ENCODE measurements at regions not wholly inside any gene's neighbourhood (a gene's known extent, or its start where the extent isn't known, plus 50 kb on each side); places are given as distances from the start of the nearest gene placed in this dataset.

- Histone ChIP-seq H3K4me3 (no peak overlapping the region), H3K9me3 (no peaks in the 10 kb centered on the region), H3K27ac (no peak overlapping the region), H3K4me1 (no peaks in the 10 kb centered on the region), H3K36me3 (replicated peaks in 1 of 2; ENCODE audit: insufficient read depth in 1 of 2, low read depth in 2 of 2) (no peaks in the 10 kb centered on the region), H3K27me3 (no peaks in the 10 kb centered on the region)
- intact Hi-C loops (cut with DNase I): no loop called here
- ATAC-seq (no peak), DNase-seq (no peak)
- TF ChIP-seq POLR2A (IDR thresholded peaks at IDR 0.05) (no peak), CTCF (IDR thresholded peaks at IDR 0.05) (no peak)
- WGBS, 2 donors: 43 to 48% methylated on average over 3 of the region's 3 CpGs
These were observed 1551.6 kb downstream of the MRPL39 start for GRCh38 chr21:24055696-24056095.

- ATAC-seq: no peak
- no peak for TF ChIP-seq CTCF (IDR thresholded peaks at IDR 0.05)
- no peak for TF ChIP-seq POLR2A (IDR thresholded peaks at IDR 0.05)
- Histone ChIP-seq H3K4me3 (no peak overlapping the region), H3K36me3 (replicated peaks in 1 of 2; ENCODE audit: insufficient read depth in 1 of 2, low read depth in 2 of 2) (no peaks in the 10 kb centered on the region), H3K27me3 (no peaks in the 10 kb centered on the region), H3K27ac (no peak overlapping the region), H3K9me3 (no peaks in the 10 kb centered on the region), H3K4me1 (no peaks in the 10 kb centered on the region)
- DNase-seq: no peak
- intact Hi-C loops (cut with DNase I): no loop called here
- 38 to 42% methylated on average over 2 of the region's 2 CpGs for WGBS, 2 donors
These were observed 1557.0 kb downstream of the MRPL39 start for GRCh38 chr21:24050231-24050630.

GRCh38 chr21:24046829-24047443 is 1560.3 kb downstream of the MRPL39 start:
- H3K4me1 ChIP-seq: no peaks in the 10 kb centered on the region
- H3K4me3 ChIP-seq: no peak overlapping the region
- intact Hi-C loops (cut with DNase I): no loop called here
- DNase-seq (no peak), ATAC-seq (no peak)
- H3K27ac ChIP-seq: no peak overlapping the region
- H3K27me3 ChIP-seq: no peaks in the 10 kb centered on the region
- TF ChIP-seq POLR2A (IDR thresholded peaks at IDR 0.05): no peak
- no peak for TF ChIP-seq CTCF (IDR thresholded peaks at IDR 0.05)
- H3K36me3 ChIP-seq (replicated peaks in 1 of 2; ENCODE audit: insufficient read depth in 1 of 2, low read depth in 2 of 2): no peaks in the 10 kb centered on the region
- H3K9me3 ChIP-seq: no peaks in the 10 kb centered on the region
- WGBS, 2 donors: 71 to 74% methylated on average over 6 of the region's 6 CpGs

- WGBS, 2 donors: 0 to 2% methylated on average over 2 of the region's 2 CpGs
- ATAC-seq: peak; percentile 53
- intact Hi-C loops (cut with DNase I): no loop called here
These were observed 1561.5 kb downstream of the MRPL39 start for GRCh38 chr21:24045775-24046215.

More at GRCh38 chr21:24045775-24046215, 1561.5 kb downstream of the MRPL39 start:
- H3K27ac ChIP-seq: no peak overlapping the region
- no peak overlapping the region for H3K4me3 ChIP-seq
- no peaks in the 10 kb centered on the region for H3K4me1 ChIP-seq
- no peaks in the 10 kb centered on the region for H3K27me3 ChIP-seq
- TF ChIP-seq CTCF (IDR thresholded peaks at IDR 0.05): peak in 4 of 7 experiments; percentile 5 to 14 (median 10)
- no peak for TF ChIP-seq POLR2A (IDR thresholded peaks at IDR 0.05)
- no peaks in the 10 kb centered on the region for H3K9me3 ChIP-seq
- no peaks in the 10 kb centered on the region for H3K36me3 ChIP-seq (replicated peaks in 1 of 2; ENCODE audit: insufficient read depth in 1 of 2, low read depth in 2 of 2)
- peak; percentile 66 to 81 (median 70) for DNase-seq

Data from body of pancreas (tissue), 4 donors.